Spinal cord (tissue), 9 donors: ENCODE measurements at regions not wholly inside any gene's neighbourhood (a gene's known extent, or its start where the extent isn't known, plus 50 kb on each side); places are given as distances from the start of the nearest gene placed in this dataset.
A peak's percentile ranks its signal among the peaks of the same experiment; 100 is the strongest.

Source experiments
- DNase-seq, 6 donors: peaks; one replicate each; pipeline versions ENCODE4 v3.0.0 to v3.0.0-alpha.2; 2013 to 2015; ENCODE audit warnings: low spot score in 6 of 6, low read depth in 4 of 6
- H3K27ac ChIP-seq: one replicate; pipeline ENCODE4 v1.5.1; 2013; ENCODE audit warnings: low read depth, low read length, control low read depth
- H3K27me3 ChIP-seq: one replicate; pipeline ENCODE4 v1.6.1; 2013; ENCODE audit warnings: low read length; ENCODE audit not compliant: control insufficient read depth, insufficient read depth
- H3K36me3 ChIP-seq: one replicate; pipeline ENCODE4 v1.6.1; 2013; ENCODE audit warnings: low read length; ENCODE audit not compliant: control insufficient read depth, insufficient read depth
- H3K4me1 ChIP-seq: one replicate; pipeline ENCODE4 v1.6.1; 2013; ENCODE audit warnings: low read length; ENCODE audit not compliant: control insufficient read depth, insufficient read depth
- H3K4me3 ChIP-seq: one replicate; pipeline ENCODE4 v1.5.1; 2013; ENCODE audit warnings: low read depth, low read length, control low read depth
- H3K9me3 ChIP-seq: one replicate; pipeline ENCODE4 v1.6.1; 2013; ENCODE audit warnings: low read length; ENCODE audit not compliant: control insufficient read depth, insufficient read depth
- WGBS: methylation state at CpG from one replicate; pipeline ENCODE4 v1.1.5; 2013; ENCODE audit warnings: missing lambda C conversion rate; ENCODE audit not compliant: insufficient coverage; 5-methylcytosine and 5-hydroxymethylcytosine counted together
- donor health status: healthy.

- H3K27me3 ChIP-seq, result no peaks in the 10 kb centered on the region
- DNase-seq, result no peak
- H3K36me3 ChIP-seq, result no peaks in the 10 kb centered on the region
- H3K4me3 ChIP-seq, result no peak overlapping the region
- no peak overlapping the region for H3K27ac ChIP-seq
- 88% methylated on average over 4 of the region's 4 CpGs for WGBS
- no peaks in the 10 kb centered on the region for H3K9me3 ChIP-seq
- no peaks in the 10 kb centered on the region for H3K4me1 ChIP-seq
These were observed 174.5 kb upstream of the TRPC4 start for GRCh38 chr13:38044067-38044466.

DNA sequence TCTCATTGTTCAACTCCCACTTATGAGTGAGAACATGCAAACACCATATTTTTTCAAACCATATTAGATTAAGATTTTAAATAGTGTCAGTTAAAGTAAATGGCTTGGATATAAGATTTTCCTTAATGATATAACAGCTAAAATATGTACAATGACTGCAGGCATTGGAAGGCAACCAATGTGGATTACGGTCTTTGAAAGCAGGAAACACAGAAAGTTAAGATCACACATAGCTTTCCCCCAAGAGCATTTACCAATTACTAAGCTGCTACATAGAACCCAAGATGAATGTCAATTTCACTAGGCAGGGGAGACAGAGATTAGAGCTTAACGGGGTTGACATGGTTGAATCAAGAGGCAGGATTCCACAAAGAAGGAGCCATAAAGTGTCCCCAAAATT is 173.2 kb upstream of the TRPC4 start:
- no peak for DNase-seq
- Histone ChIP-seq H3K27me3 (no peaks in the 10 kb centered on the region), H3K4me1 (no peaks in the 10 kb centered on the region), H3K36me3 (no peaks in the 10 kb centered on the region), H3K4me3 (no peak overlapping the region), H3K27ac (no peak overlapping the region), H3K9me3 (no peaks in the 10 kb centered on the region)
- WGBS, result 100% methylated on average over 1 of the region's 2 CpGs

DNA sequence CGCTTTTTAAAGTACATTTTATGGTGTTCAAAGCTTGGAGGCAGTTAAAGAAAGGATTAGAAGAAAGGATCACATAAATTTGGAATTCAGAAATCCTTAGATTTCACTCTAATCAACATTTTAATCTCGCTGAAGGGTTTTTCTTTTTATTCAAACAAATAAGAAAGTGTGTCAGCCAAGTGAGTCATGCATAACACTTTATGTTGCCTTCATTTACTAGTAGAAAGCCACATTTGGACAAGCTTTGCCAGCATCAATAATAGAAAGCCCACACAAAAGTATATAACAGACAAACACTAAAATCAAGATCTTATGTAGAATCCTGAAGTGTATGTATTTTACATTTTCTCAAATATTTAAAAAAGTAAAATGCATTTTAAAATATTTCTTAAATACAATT is 154.9 kb upstream of the TRPC4 start:
- DNase-seq, result no peak

DNA sequence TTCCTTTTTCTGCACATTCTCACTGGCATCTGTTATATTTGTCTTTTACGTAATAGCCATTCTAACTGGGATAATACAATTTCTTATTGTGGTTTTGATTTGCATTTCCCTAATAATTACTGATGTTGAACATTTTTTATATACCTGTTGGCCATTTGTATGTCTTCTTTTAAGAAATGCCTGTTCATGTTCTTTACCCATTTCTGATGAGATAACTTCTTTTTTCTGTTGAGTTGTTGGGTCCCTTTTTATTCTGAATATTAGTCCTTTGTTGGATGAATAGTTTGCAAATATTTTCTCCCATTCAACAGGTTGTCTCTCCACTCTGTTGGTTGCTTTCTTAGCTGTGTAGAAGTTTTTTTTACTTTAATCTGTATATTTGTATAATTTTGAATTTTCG is 147.7 kb upstream of the TRPC4 start:
- Histone ChIP-seq H3K4me1 (no peaks in the 10 kb centered on the region), H3K4me3 (no peak overlapping the region), H3K36me3 (no peaks in the 10 kb centered on the region), H3K9me3 (peaks cover 1% of the 10 kb centered on the region), H3K27me3 (no peaks in the 10 kb centered on the region), H3K27ac (no peak overlapping the region)
- no CpG with 5 or more reads among the region's 2 CpGs for WGBS
- no peak for DNase-seq

More for the DNA sequence above, 154.9 kb upstream of the TRPC4 start:
- H3K4me1 ChIP-seq, result no peaks in the 10 kb centered on the region
- no peak overlapping the region for H3K27ac ChIP-seq
- H3K27me3 ChIP-seq, result no peaks in the 10 kb centered on the region
- peaks cover under 1% of the 10 kb centered on the region for H3K9me3 ChIP-seq
- H3K36me3 ChIP-seq, result no peaks in the 10 kb centered on the region
- WGBS, result no CpG with 5 or more reads among the region's 2 CpGs
- H3K4me3 ChIP-seq, result no peak overlapping the region

GRCh38 chr13:38013676-38014075 is 144.1 kb upstream of the TRPC4 start:
- no peak overlapping the region for H3K27ac ChIP-seq
- no peak for DNase-seq
- no peaks in the 10 kb centered on the region for H3K27me3 ChIP-seq
- no peak overlapping the region for H3K4me3 ChIP-seq
- no peaks in the 10 kb centered on the region for H3K36me3 ChIP-seq
- no CpG with 5 or more reads among the region's 1 CpG for WGBS
- no peaks in the 10 kb centered on the region for H3K4me1 ChIP-seq
- H3K9me3 ChIP-seq, result no peaks in the 10 kb centered on the region

DNA sequence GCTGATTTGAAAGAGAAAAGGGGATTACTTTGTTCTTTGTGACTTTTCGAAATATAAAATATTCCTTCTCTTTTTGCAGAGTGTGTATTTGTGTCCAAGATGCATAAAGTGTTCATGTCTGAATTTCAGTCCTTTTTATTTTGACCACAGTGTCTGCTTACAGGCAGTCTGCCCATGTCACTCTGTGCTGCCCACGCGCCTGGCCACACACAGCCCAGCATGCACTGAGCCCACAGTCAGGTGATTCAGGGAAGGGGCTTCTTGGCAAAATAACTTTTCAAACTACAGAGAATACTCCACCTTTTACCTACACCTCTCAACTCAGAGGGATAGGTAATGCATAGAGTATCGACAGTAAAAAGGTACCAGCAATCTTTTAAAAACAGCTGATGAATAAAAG is 142.5 kb upstream of the TRPC4 start:
- Histone ChIP-seq H3K4me1 (no peaks in the 10 kb centered on the region), H3K36me3 (no peaks in the 10 kb centered on the region), H3K27me3 (no peaks in the 10 kb centered on the region), H3K4me3 (no peak overlapping the region), H3K9me3 (no peaks in the 10 kb centered on the region), H3K27ac (no peak overlapping the region)
- no peak for DNase-seq
- WGBS, result 100% methylated on average over 2 of the region's 4 CpGs

- H3K36me3 ChIP-seq, result no peaks in the 10 kb centered on the region
- 100% methylated on average over 1 of the region's 3 CpGs for WGBS
- DNase-seq, result peak in 2 of 6 donors; percentile 25 to 59
- H3K9me3 ChIP-seq, result no peaks in the 10 kb centered on the region
- no peak overlapping the region for H3K4me3 ChIP-seq
- no peaks in the 10 kb centered on the region for H3K27me3 ChIP-seq
- no peak overlapping the region for H3K27ac ChIP-seq
- no peaks in the 10 kb centered on the region for H3K4me1 ChIP-seq
These were observed 139.1 kb upstream of the TRPC4 start for GRCh38 chr13:38008636-38009035.

GRCh38 chr13:38002606-38003005 is 133.0 kb upstream of the TRPC4 start:
- Histone ChIP-seq H3K27me3 (no peaks in the 10 kb centered on the region), H3K9me3 (no peaks in the 10 kb centered on the region), H3K27ac (no peak overlapping the region), H3K4me1 (no peaks in the 10 kb centered on the region), H3K4me3 (no peak overlapping the region), H3K36me3 (no peaks in the 10 kb centered on the region)
- DNase-seq, result no peak
- 83% methylated on average over 6 of the region's 7 CpGs for WGBS

DNA sequence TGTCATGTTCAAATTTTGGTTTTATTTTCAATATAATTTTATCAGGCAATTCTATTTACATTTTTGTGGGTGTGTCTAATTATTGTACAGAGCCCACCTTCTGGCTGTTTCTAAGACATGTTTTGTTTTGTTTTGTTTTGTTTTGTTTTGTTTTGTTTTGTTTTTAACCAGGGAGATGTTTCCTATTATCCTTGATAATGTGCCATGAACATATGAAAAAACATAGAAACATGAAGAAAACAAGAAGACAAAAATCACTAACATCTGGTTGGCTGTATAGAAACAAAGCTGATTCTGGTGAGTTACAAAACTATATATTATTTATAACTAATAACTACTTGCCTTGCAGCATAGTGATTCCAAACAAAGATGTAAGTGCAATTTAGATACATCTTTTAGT is 128.1 kb upstream of the TRPC4 start:
- Histone ChIP-seq H3K4me3 (no peak overlapping the region), H3K9me3 (no peaks in the 10 kb centered on the region), H3K27me3 (no peaks in the 10 kb centered on the region), H3K27ac (no peak overlapping the region), H3K4me1 (no peaks in the 10 kb centered on the region), H3K36me3 (no peaks in the 10 kb centered on the region)
- DNase-seq, result no peak

DNA sequence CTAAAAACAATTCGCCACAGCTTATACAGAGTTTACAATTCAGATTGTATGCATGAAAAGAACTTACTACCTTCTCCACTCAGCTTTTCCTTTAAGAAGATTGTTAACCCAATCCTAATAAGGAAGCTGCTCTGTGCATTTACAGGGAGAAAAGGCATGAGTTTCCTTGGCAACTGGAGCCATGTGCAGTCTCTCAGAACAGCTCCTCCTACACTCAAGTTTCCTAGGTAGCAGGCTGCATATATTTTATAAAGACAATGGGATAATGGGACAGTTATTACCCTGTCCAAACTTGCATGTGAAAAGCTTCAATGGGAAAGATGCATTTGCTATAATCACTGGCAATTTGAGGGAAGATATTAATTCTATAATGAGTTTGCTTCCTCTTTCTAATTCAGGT is 125.5 kb upstream of the TRPC4 start:
- Histone ChIP-seq H3K9me3 (peaks cover 2% of the 10 kb centered on the region), H3K4me3 (no peak overlapping the region), H3K27me3 (no peaks in the 10 kb centered on the region), H3K4me1 (no peaks in the 10 kb centered on the region), H3K27ac (no peak overlapping the region), H3K36me3 (no peaks in the 10 kb centered on the region)
- no CpG with 5 or more reads among the region's 1 CpG for WGBS
- peak; percentile 28 to 96 (median 53) for DNase-seq
